IMR-90 (cell line): ENCODE measurements at regions not wholly inside any gene's neighbourhood (a gene's known extent, or its start where the extent isn't known, plus 50 kb on each side); places are given as distances from the start of the nearest gene placed in this dataset.

Experiments
- ATAC-seq: fragments of 200-7000 bp; cut with Tn5 transposase; 2 replicates; pipeline ENCODE4 v1.9.1; 2020; ENCODE audit warnings: low read depth, mild to moderate bottlenecking, moderate library complexity
- BruUV-seq: library from RNA; stranded (reverse); fragments of 400-500 nt; replicated peaks from 2 replicates; lab custom pipeline; 2021; lab: Mats Ljungman, UMichigan
- CTCF ChIA-PET: fragments of 300-600 bp; formaldehyde crosslinking; extraction: SDS; loops from one replicate; lab custom pipeline; 2021; ENCODE audit warnings: antibody characterized with exemption; lab: Yijun Ruan, JAX
- POLR2A ChIA-PET: fragments of 300-600 bp; sonication (Branson Sonifier 250); formaldehyde crosslinking; loops from one replicate; lab custom pipeline; 2022; ENCODE audit warnings: antibody characterized with exemption; ENCODE audit not compliant: unreplicated experiment; lab: Charles Lee
- DNase-seq: peaks from one replicate; pipeline ENCODE4 v3.0.0; 2013
- H2AFZ ChIP-seq: replicated peaks from 2 replicates; pipeline ENCODE3; 2013; ENCODE audit warnings: low read length, mild to moderate bottlenecking; ENCODE audit not compliant: poor library complexity
- H2AK5ac ChIP-seq: 2 replicates; pipeline ENCODE4 v1.6.1; 2013; ENCODE audit warnings: low read depth, low read length, inconsistent platforms
- H2AK9ac ChIP-seq: replicated peaks from 2 replicates; pipeline ENCODE3; 2013; ENCODE audit warnings: mild to moderate bottlenecking, low read depth, low read length, moderate library complexity; ENCODE audit not compliant: poor library complexity
- H2BK120ac ChIP-seq: 2 replicates; pipeline ENCODE4 v1.6.1; 2013; ENCODE audit warnings: low read depth, low read length, inconsistent platforms
- H2BK15ac ChIP-seq: 3 replicates; pipeline ENCODE4 v1.6.1; 2013; ENCODE audit warnings: low read depth, low read length, inconsistent platforms
- H2BK20ac ChIP-seq: 2 replicates; pipeline ENCODE4 v1.6.1; 2013; ENCODE audit warnings: low read depth, mild to moderate bottlenecking, inconsistent platforms, low read length, moderate library complexity
- H2BK5ac ChIP-seq: 2 replicates; pipeline ENCODE4 v1.6.1; 2013; ENCODE audit warnings: mild to moderate bottlenecking, low read depth, low read length, inconsistent platforms; ENCODE audit not compliant: poor library complexity, severe bottlenecking
- H3K14ac ChIP-seq: replicated peaks from 2 replicates; pipeline ENCODE4 v1.6.1; 2013; ENCODE audit warnings: low read depth, low read length, inconsistent platforms
- H3K18ac ChIP-seq: 2 replicates; pipeline ENCODE4 v1.6.1; 2013; ENCODE audit warnings: low read depth, low read length, control low read depth
- H3K23ac ChIP-seq: 2 replicates; pipeline ENCODE4 v1.6.1; 2013; ENCODE audit warnings: low read depth, low read length, inconsistent platforms
- H3K27ac ChIP-seq: 2 replicates; pipeline ENCODE4 v1.5.1; 2013; ENCODE audit warnings: mild to moderate bottlenecking, control low read depth, low read length; ENCODE audit not compliant: insufficient read depth
- H3K27me3 ChIP-seq: 2 replicates; pipeline ENCODE4 v1.6.1; 2013; ENCODE audit warnings: low read length; ENCODE audit not compliant: control insufficient read depth, insufficient read depth
- H3K36me3 ChIP-seq: 2 replicates; pipeline ENCODE4 v1.6.1; 2013; ENCODE audit warnings: low read length, mixed read lengths; ENCODE audit not compliant: control insufficient read depth, insufficient read depth
- H3K4ac ChIP-seq: 2 replicates; pipeline ENCODE4 v1.6.1; 2013; ENCODE audit warnings: low read depth, low read length, inconsistent platforms
- H3K4me1 ChIP-seq: 2 replicates; pipeline ENCODE4 v1.6.1; 2013; ENCODE audit warnings: low read length, mixed read lengths; ENCODE audit not compliant: control insufficient read depth, insufficient read depth
- H3K4me2 ChIP-seq: 2 replicates; pipeline ENCODE4 v1.6.1; 2013; ENCODE audit warnings: low read depth, mild to moderate bottlenecking, control low read depth, low read length, moderate library complexity
- H3K4me3 ChIP-seq: 2 replicates; pipeline ENCODE4 v1.5.1; 2013; ENCODE audit warnings: low read depth, mild to moderate bottlenecking, control low read depth, low read length, moderate library complexity; ENCODE audit not compliant: insufficient read depth
- H3K56ac ChIP-seq: 2 replicates; pipeline ENCODE4 v1.6.1; 2013; ENCODE audit warnings: low read length, inconsistent platforms; ENCODE audit not compliant: insufficient read depth; ENCODE audit errors: extremely low read depth
- H3K79me1 ChIP-seq, 2 experiments: 2 replicates each; pipeline ENCODE4 v1.6.1; 2013; ENCODE audit warnings: low read length in 2 of 2, inconsistent platforms in 1 of 2, low read depth in 1 of 2
- H3K9ac ChIP-seq: 2 replicates; pipeline ENCODE4 v1.6.1; 2013; ENCODE audit warnings: low read depth, low read length, control low read depth
- H3K9me1 ChIP-seq: 2 replicates; pipeline ENCODE4 v1.6.1; 2013; ENCODE audit warnings: low read length, inconsistent platforms; ENCODE audit not compliant: insufficient read depth
- H3K9me3 ChIP-seq: 2 replicates; pipeline ENCODE4 v1.6.1; 2013; ENCODE audit warnings: low read length; ENCODE audit not compliant: control insufficient read depth, insufficient read depth
- H4K20me1 ChIP-seq: 2 replicates; pipeline ENCODE4 v1.6.1; 2013; ENCODE audit warnings: low read length, inconsistent platforms; ENCODE audit not compliant: insufficient read depth
- H4K5ac ChIP-seq: 2 replicates; pipeline ENCODE4 v1.6.1; 2013; ENCODE audit warnings: mild to moderate bottlenecking, low read depth, low read length, control low read depth
- H4K8ac ChIP-seq, 2 experiments: 2 replicates each; pipeline ENCODE4 v1.6.1; 2013; ENCODE audit warnings: low read depth in 2 of 2, low read length in 2 of 2, control low read depth in 1 of 2, inconsistent platforms in 1 of 2
- H4K91ac ChIP-seq: 2 replicates; pipeline ENCODE4 v1.6.1; 2013; ENCODE audit warnings: low read depth, low read length, inconsistent platforms; ENCODE audit not compliant: insufficient read depth
- CEBPB ChIP-seq: IDR thresholded peaks from 2 replicates; pipeline ENCODE4 v1.6.1; 2012; ENCODE audit warnings: low read depth, low read length, improper control_type of control experiment
- FOS ChIP-seq: fragments of 150-350 bp; IDR thresholded peaks from 2 replicates; pipeline ENCODE4 v1.6.1; 2016; ENCODE audit warnings: low read depth, low read length
- MAFK ChIP-seq: IDR thresholded peaks from 2 replicates; pipeline ENCODE4 v1.6.1; 2012; ENCODE audit warnings: low read depth, low read length, improper control_type of control experiment
- MAZ ChIP-seq: IDR thresholded peaks from 2 replicates; pipeline ENCODE4 v1.6.1; 2012; ENCODE audit warnings: low read depth, mild to moderate bottlenecking, low read length, improper control_type of control experiment, moderate library complexity, borderline replicate concordance
- MXI1 ChIP-seq: IDR thresholded peaks from 2 replicates; pipeline ENCODE4 v1.6.1; 2012; ENCODE audit warnings: low read depth, mild to moderate bottlenecking, low read length, moderate library complexity, borderline replicate concordance
- NFE2L2 ChIP-seq: fragments of 150-350 bp; IDR thresholded peaks from 2 replicates; pipeline ENCODE4 v1.6.1; 2016; ENCODE audit warnings: low read depth, mild to moderate bottlenecking, low read length
- RCOR1 ChIP-seq: IDR thresholded peaks from 2 replicates; pipeline ENCODE4 v1.6.1; 2012; ENCODE audit warnings: mild to moderate bottlenecking, low read length, improper control_type of control experiment; ENCODE audit not compliant: insufficient replicate concordance
- RFX5 ChIP-seq: IDR thresholded peaks from 2 replicates; pipeline ENCODE4 v1.8.0; 2012; ENCODE audit warnings: low read depth, mild to moderate bottlenecking, low read length, moderate library complexity
- SMC3 ChIP-seq: fragments of 150-350 bp; IDR thresholded peaks from 2 replicates; pipeline ENCODE4 v1.6.1; 2016; ENCODE audit warnings: low read depth, mild to moderate bottlenecking, antibody characterized with exemption, low read length, moderate library complexity
- WGBS, 2 experiments: methylation state at CpG; one replicate each; pipeline versions ENCODE4 v1.1.5 to v1.1.7; 2013; ENCODE audit warnings: missing lambda C conversion rate in 2 of 2; ENCODE audit not compliant: insufficient read length in 1 of 2; ENCODE audit errors: extremely low coverage in 2 of 2; 5-methylcytosine and 5-hydroxymethylcytosine counted together
- dilution Hi-C: fragments of 300-500 bp; cut with HindIII; formaldehyde crosslinking; loops from one replicate; pipeline ENCODE4 v1.14.3; 2018; ENCODE audit warnings: low sequenced_read_pairs; ENCODE audit not compliant: unreplicated experiment
- in situ Hi-C: fragments of 300-500 bp; cut with MboI; formaldehyde crosslinking; loops from 3 replicates; pipeline ENCODE4 v1.14.3; 2019; ENCODE audit warnings: low sequenced_read_pairs, inconsistent platforms, mixed read lengths
- intact Hi-C: fragments of 100-400 bp; cut with micrococcal nuclease; formaldehyde crosslinking; loops from 2 replicates; pipeline ENCODE4 v1.10.0; 2022
- TF ChIP-seq, protein P1 (sequence below): fragments of 150-350 bp; IDR thresholded peaks from 2 replicates; pipeline ENCODE4 v1.6.1; 2016; ENCODE audit warnings: low read depth, mild to moderate bottlenecking, low read length, moderate library complexity, borderline replicate concordance
- TF ChIP-seq, protein P2 (sequence below): conservative IDR thresholded peaks from 2 replicates; pipeline ENCODE4 v1.5.1; 2012; ENCODE audit warnings: mild to moderate bottlenecking, low read depth, low read length, improper control_type of control experiment
- TF ChIP-seq, protein P3 (sequence below): fragments of 150-350 bp; IDR thresholded peaks from 2 replicates; pipeline ENCODE4 v1.6.1; 2017; ENCODE audit warnings: mild to moderate bottlenecking, antibody characterized with exemption, low read length, low read depth

DNA sequence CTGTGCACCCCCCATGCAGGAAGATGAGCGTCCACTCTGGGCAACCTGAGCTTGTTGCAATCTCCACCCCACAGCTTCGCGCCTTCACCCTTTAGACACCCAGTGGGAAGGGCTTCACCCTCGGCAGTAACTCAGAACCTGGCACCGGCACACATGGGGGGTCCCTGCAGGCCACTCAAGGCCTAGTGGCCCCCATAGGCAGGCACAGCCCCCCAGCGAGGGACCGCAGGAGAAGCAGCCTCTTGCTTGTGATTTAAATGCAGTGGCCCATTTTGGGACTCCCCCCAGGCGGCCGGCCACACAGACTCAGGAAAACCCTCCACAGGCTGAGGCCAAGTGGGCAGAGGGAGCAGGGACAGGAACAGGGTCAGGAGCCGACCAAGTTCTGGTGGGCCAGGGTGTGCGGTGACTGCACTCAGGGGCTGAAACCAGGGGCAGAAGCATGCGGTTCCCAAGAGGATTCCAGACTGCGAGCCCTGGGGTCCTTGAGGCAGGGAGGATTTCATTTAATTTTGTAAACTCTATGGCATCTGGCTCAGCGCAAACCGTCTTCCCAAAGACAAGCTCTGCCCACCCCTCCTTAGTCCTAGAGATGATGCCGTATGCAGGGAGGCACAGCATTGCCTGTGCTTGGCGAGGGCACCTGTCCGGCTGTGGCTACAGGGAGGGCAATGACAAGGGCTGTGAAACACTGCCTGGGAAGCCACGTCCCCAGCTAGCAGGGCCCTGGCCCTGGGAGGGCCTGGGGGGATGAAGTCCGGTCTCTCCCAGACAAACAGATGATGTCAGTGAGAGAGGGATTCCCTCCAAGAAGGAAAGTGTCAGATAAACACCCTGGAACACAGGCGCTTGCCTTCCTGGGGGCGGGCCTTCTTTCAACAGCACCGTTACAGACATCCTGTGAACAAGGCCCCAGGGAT is 52.9 kb upstream of the GPR31 start (continued):
- no peak for TF ChIP-seq SMC3

DNA sequence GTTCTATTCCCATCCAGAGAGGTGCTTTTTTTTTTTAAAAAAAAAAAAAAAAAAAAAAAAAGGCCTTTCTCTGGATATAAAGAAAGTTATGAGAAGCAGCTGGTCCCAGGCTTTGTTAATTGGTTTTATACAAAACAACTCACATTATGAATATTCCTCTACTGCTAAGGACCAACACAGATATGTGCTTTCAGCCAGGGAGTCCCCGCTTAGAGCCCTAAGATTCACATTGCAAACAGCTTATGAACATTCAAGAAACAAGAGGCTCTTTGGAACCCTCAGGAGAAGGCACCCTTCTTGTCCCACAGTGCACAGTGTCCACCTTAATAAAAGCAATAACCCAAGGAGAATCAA is 53.5 kb upstream of the GPR31 start:
- Histone ChIP-seq H3K4me3 (no peak overlapping the region), H2BK15ac (no peak overlapping the region), H3K27me3 (no peaks in the 10 kb centered on the region), H3K18ac (no peak overlapping the region), H2AK5ac (no peak overlapping the region), H2BK20ac (no peak overlapping the region), H2BK5ac (no peak overlapping the region), H3K9me1 (no peaks in the 10 kb centered on the region), H3K36me3 (no peaks in the 10 kb centered on the region), H4K5ac (no peak overlapping the region), H4K8ac (no peak overlapping the region), H2BK120ac (no peak overlapping the region), H3K56ac (no peak overlapping the region), H4K91ac (no peak overlapping the region), H4K20me1 (no peaks in the 10 kb centered on the region), H3K23ac (no peak overlapping the region), H3K4me2 (no peak overlapping the region), H3K4me1 (no peaks in the 10 kb centered on the region), H3K9me3 (peaks cover 27% of the 10 kb centered on the region), H3K14ac (no peak overlapping the region), H3K79me1 (no peaks in the 10 kb centered on the region), H2AFZ (no peak overlapping the region), H3K4ac (no peak overlapping the region), H3K9ac (no peak overlapping the region), H2AK9ac (no peak overlapping the region), H3K27ac (no peak overlapping the region)
- no peak for DNase-seq
- in situ Hi-C loops: loop anchor here (10.0 to 25.0 kb wide), 2 partner anchors 154 to 676 kb away; no protein-coding TSS in a partner anchor
- ATAC-seq: no peak
- intact Hi-C loops: no loop called here
- dilution Hi-C loops: no loop called here
- ChIA-PET POLR2A (no interaction called here), CTCF (no interaction called here)
- no TSS peak for BruUV-seq
- WGBS, 2 experiments: no CpG with 5 or more reads among the region's 1 CpG
- TF ChIP-seq SMC3 (no peak), MXI1 (no peak), CEBPB (no peak), RCOR1 (no peak), NFE2L2 (no peak), FOS (no peak), RFX5 (no peak), MAZ (no peak), MAFK (no peak)
- TF ChIP-seq, protein P1, sequence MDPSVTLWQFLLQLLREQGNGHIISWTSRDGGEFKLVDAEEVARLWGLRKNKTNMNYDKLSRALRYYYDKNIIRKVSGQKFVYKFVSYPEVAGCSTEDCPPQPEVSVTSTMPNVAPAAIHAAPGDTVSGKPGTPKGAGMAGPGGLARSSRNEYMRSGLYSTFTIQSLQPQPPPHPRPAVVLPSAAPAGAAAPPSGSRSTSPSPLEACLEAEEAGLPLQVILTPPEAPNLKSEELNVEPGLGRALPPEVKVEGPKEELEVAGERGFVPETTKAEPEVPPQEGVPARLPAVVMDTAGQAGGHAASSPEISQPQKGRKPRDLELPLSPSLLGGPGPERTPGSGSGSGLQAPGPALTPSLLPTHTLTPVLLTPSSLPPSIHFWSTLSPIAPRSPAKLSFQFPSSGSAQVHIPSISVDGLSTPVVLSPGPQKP: no peak
- TF ChIP-seq, protein P2, sequence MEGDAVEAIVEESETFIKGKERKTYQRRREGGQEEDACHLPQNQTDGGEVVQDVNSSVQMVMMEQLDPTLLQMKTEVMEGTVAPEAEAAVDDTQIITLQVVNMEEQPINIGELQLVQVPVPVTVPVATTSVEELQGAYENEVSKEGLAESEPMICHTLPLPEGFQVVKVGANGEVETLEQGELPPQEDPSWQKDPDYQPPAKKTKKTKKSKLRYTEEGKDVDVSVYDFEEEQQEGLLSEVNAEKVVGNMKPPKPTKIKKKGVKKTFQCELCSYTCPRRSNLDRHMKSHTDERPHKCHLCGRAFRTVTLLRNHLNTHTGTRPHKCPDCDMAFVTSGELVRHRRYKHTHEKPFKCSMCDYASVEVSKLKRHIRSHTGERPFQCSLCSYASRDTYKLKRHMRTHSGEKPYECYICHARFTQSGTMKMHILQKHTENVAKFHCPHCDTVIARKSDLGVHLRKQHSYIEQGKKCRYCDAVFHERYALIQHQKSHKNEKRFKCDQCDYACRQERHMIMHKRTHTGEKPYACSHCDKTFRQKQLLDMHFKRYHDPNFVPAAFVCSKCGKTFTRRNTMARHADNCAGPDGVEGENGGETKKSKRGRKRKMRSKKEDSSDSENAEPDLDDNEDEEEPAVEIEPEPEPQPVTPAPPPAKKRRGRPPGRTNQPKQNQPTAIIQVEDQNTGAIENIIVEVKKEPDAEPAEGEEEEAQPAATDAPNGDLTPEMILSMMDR: no peak
- TF ChIP-seq, protein P3, sequence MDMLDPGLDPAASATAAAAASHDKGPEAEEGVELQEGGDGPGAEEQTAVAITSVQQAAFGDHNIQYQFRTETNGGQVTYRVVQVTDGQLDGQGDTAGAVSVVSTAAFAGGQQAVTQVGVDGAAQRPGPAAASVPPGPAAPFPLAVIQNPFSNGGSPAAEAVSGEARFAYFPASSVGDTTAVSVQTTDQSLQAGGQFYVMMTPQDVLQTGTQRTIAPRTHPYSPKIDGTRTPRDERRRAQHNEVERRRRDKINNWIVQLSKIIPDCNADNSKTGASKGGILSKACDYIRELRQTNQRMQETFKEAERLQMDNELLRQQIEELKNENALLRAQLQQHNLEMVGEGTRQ: no peak
